ENCODE measurements at regions not wholly inside any gene's neighbourhood (a gene's known extent, or its start where the extent isn't known, plus 50 kb on each side); places are given as distances from the start of the nearest gene placed in this dataset.
A peak's percentile ranks its signal among the peaks of the same experiment; 100 is the strongest.

DNA sequence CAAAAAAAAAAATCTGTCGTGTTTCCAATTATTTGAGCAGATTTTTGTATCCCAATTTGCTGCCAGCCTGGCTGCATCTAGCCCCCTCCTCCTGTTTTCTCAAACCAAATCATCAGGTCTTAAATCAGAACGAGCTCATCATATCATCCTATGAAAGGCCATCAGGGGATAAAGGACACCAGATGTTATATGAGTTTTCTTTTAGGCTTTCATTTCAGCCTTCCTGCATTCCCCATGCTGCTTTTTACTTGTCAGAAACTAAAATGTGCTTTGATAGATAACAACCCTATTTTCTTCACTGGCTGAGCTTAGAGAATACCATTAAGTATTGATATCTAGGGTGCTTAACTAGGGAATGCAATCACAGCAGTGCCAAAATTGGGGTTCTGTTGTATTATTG is 968.4 kb upstream of the SLC35B3 start:
- TF ChIP-seq CTCF (conservative IDR thresholded peaks at IDR 0.05; ENCODE audit: low read length) = no peak
- no peak overlapping the region for H3K4me3 ChIP-seq (ENCODE audit: low read length)
- DNase-seq (ENCODE audit: low read depth) = no peak

DNA sequence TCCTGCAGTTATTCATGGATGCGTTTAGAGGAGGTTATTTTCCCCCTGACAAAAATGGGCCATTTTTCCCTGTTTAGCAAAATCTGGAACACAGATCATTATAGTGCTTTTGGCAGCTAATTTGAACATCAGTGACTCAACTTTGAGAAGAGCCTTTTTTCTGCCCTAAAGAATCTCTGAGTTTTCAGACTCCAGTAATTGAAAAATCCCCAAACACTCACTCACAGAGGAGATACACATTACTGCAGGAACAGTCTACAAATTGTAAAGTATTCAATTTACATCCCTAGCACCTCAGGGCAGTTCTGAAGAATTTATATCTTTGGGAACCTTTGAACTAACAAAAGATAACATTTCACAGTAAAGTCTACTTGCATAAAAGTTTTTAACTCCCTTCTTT is 966.6 kb upstream of the SLC35B3 start:
- no peak for TF ChIP-seq CTCF (conservative IDR thresholded peaks at IDR 0.05; ENCODE audit: low read length)
- DNase-seq (ENCODE audit: low read depth) = peak; percentile 3
- no peak overlapping the region for H3K4me3 ChIP-seq (ENCODE audit: low read length)

DNA sequence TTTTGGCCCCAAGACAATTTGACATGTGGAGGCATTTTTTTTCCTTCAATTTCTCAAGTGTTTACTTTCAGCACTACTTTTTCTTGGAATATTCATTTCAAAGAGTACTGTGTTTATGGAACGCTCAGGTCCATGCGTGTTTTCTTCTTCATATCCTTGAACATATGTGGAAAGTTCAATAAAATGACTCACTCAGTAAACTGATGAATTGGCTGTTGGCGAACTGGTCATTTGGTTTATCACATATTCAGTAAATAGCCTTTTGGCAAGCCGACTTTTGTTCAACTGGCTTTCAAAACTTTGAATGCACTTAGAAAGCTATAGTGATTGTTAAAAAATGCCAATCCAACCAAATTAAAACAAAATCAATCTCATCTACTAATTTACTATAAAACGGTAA is 964.6 kb upstream of the SLC35B3 start:
- no peak overlapping the region for H3K4me3 ChIP-seq (ENCODE audit: low read length)
- DNase-seq (ENCODE audit: low read depth) = no peak
- TF ChIP-seq CTCF (conservative IDR thresholded peaks at IDR 0.05; ENCODE audit: low read length) = no peak

DNA sequence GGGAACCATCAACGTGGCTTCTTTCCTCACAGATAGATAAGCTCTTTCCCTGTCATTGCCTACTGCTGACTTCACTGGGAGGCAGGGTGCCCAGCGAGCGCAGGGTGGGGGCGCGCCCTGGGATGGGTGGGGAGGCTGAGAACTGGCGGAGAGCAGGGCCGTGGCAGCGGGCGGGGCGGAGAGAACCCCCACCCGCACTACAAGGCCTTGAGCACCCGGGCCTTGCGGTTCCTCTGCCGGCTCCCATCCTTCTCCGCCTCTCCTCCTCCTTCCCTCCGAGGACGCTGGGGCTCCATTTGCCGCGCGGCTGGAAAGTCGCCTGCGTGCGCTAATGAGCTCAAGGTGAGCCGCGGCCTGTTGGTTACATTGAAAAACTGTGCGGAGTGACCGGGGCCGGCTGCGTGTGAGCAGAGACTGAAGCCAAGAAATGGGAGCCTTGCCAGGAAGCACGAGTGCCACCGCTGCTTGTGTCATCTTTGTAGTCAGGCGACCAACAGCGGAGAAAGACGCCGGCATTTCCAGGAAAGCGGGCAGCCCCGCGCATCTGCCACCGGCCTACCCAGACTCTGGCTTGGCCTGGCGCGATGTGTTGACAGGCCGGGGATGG is 963.5 kb upstream of the SLC35B3 start:
- TF ChIP-seq CTCF (conservative IDR thresholded peaks at IDR 0.05; ENCODE audit: low read length) = no peak
- peak; percentile 21 for DNase-seq (ENCODE audit: low read depth)
- peak overlapping the region; percentile 31 for H3K4me3 ChIP-seq (ENCODE audit: low read length)

DNA sequence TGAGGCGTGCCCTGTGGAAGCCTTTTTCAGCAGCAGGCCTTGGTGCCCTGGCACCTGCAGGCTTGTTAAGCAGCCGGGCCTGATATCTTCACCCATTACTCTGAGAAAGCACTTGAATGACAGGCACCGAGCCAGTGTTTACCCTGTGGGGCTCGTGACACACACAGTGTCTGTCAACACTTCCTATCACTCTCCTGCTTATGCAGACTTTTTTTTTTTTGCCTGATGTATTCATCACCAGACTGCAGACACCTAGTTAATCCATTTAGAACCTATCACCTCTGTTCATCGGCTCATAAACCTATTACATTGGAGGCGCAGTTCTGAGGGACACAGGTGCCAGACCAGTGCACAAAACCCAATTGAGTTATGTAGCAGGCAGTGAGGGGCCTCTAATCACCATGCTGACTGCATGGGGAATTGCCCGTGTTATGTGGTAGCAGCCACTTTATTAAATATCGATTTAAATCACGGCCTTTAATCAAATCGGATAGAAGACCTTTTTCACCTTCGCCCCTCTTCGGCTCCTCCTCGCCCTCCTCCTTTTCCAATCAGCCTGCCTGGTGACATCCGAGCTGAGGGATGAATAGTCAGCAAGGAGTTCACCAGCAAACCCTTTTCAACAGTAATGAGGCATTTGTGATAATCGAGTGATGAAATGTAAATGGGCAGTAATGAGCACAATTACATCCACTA is 962.9 kb upstream of the SLC35B3 start:
- DNase-seq (ENCODE audit: low read depth) = no peak
- no peak overlapping the region for H3K4me3 ChIP-seq (ENCODE audit: low read length)
- TF ChIP-seq CTCF (conservative IDR thresholded peaks at IDR 0.05; ENCODE audit: low read length) = no peak

GRCh38 chr6:9388596-9388995 is 953.3 kb upstream of the SLC35B3 start:
- no peak for TF ChIP-seq CTCF (conservative IDR thresholded peaks at IDR 0.05; ENCODE audit: low read length)
- DNase-seq (ENCODE audit: low read depth) = no peak
- no peak overlapping the region for H3K4me3 ChIP-seq (ENCODE audit: low read length)

- TF ChIP-seq CTCF (conservative IDR thresholded peaks at IDR 0.05; ENCODE audit: low read length) = no peak
- no peak for DNase-seq (ENCODE audit: low read depth)
- no peak overlapping the region for H3K4me3 ChIP-seq (ENCODE audit: low read length)
Observed at GRCh38 chr6:9380568-9380967, 945.2 kb upstream of the SLC35B3 start.

Measured in AG10803 (cell line).